HG02938 (cell line): ENCODE measurements at regions not wholly inside any gene's neighbourhood (a gene's known extent, or its start where the extent isn't known, plus 50 kb on each side); places are given as distances from the start of the nearest gene placed in this dataset.
"Not testable (repeated sequence)": the region's sequence is repeated elsewhere in the genome, so short reads cannot be mapped to it uniquely, and the experiment has no call there.

ENCODE experiments used
- ATAC-seq: cut with Tn5 transposase; IDR thresholded peaks from one replicate; pipeline ENCODE4 v1.9.1; 2021; ENCODE audit warnings: mild to moderate bottlenecking, moderate library complexity; ENCODE audit not compliant: unreplicated experiment

DNA sequence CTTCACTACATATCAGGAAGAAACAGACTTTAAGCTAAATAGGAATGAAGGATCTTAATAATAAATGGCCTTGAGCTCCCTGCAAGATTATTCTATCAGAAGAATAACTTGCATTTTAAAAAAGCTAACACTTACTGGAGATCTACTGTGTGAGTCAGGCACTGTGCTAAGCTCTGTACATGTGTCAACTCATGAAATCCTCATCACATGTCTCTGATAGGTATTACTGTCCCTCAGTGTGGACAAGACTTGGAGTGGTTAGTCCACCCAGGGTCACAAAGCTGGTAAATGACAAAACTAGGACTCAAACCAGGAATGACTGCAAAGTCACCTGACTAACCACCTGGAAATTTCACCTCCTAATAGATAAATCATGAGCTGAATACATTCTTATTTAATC lies 57.1 kb upstream of the KCTD7 start:
- no peak for ATAC-seq

- not testable (repeated sequence) for ATAC-seq
Observed at GRCh38 chr7:66573782-66574495, 54.7 kb upstream of the KCTD7 start.

- ATAC-seq = not testable (repeated sequence)
Observed at GRCh38 chr7:66574768-66575167, 53.9 kb upstream of the KCTD7 start.

GRCh38 chr7:66575398-66575797 lies 53.3 kb upstream of the KCTD7 start:
- ATAC-seq = no peak

DNA sequence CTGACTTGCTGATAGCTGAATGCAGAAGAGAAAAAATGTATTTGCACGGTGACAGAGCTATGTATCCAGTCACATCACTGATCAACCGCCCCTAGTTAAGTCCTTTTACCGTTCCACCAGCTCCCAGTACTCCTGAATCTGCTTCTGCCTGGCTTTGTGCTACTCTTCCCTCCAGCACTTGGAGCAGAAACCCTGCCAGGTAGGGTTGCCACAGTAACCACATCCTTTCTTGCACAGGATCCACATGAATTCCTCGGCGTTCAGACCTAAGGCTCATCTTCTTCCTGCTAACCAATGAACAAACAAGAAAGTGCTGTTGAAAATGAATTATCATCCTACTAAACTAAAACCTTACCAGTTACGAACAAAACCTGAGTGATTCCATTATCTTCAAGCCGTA lies 52.0 kb upstream of the KCTD7 start:
- no peak for ATAC-seq
